HG03558 (cell line): ENCODE measurements at regions not wholly inside any gene's neighbourhood (a gene's known extent, or its start where the extent isn't known, plus 50 kb on each side); places are given as distances from the start of the nearest gene placed in this dataset.
"Not testable (repeated sequence)": the region's sequence is repeated elsewhere in the genome, so short reads cannot be mapped to it uniquely, and the experiment has no call there.

ENCODE experiments used
- ATAC-seq: cut with Tn5 transposase; IDR thresholded peaks from one replicate; pipeline ENCODE4 v1.9.1; 2021; ENCODE audit warnings: moderate number of reproducible peaks; ENCODE audit not compliant: unreplicated experiment; ENCODE audit errors: extremely low read depth

GRCh38 chr4:188704288-188704687 lies 565.0 kb downstream of the TRIML1 start:
- no peak for ATAC-seq

GRCh38 chr4:188707036-188707435 lies 567.8 kb downstream of the TRIML1 start:
- no peak for ATAC-seq

GRCh38 chr4:188714501-188714900 lies 575.3 kb downstream of the TRIML1 start:
- no peak for ATAC-seq

- ATAC-seq, result no peak
These were observed 575.7 kb downstream of the TRIML1 start for GRCh38 chr4:188714907-188715306.

- ATAC-seq, result no peak
These were observed 578.4 kb downstream of the TRIML1 start for GRCh38 chr4:188717661-188718060.

- ATAC-seq, result no peak
These were observed 580.6 kb downstream of the TRIML1 start for GRCh38 chr4:188719794-188720193.

GRCh38 chr4:188722911-188723310 lies 583.7 kb downstream of the TRIML1 start:
- ATAC-seq, result no peak

- ATAC-seq, result no peak
These were observed 588.5 kb downstream of the TRIML1 start for GRCh38 chr4:188727746-188728145.

GRCh38 chr4:188728359-188728758 lies 589.1 kb downstream of the TRIML1 start:
- ATAC-seq, result no peak

- no peak for ATAC-seq
These were observed 592.9 kb downstream of the TRIML1 start for GRCh38 chr4:188732131-188732530.

- no peak for ATAC-seq
These were observed 595.8 kb downstream of the TRIML1 start for GRCh38 chr4:188735082-188735481.

GRCh38 chr4:188737251-188738002 lies 598.2 kb downstream of the TRIML1 start:
- ATAC-seq, result no peak

GRCh38 chr4:188738290-188738689 lies 599.0 kb downstream of the TRIML1 start:
- ATAC-seq, result not testable (repeated sequence)

GRCh38 chr4:188740172-188740571 lies 600.9 kb downstream of the TRIML1 start:
- ATAC-seq, result not testable (repeated sequence)

GRCh38 chr4:188740791-188741190 lies 601.5 kb downstream of the TRIML1 start:
- ATAC-seq, result not testable (repeated sequence)

GRCh38 chr4:188754372-188755002 lies 615.2 kb downstream of the TRIML1 start:
- no peak for ATAC-seq

GRCh38 chr4:188767496-188767895 lies 628.3 kb downstream of the TRIML1 start:
- no peak for ATAC-seq

GRCh38 chr4:188778905-188779304 lies 639.7 kb downstream of the TRIML1 start:
- no peak for ATAC-seq

- no peak for ATAC-seq
These were observed 640.3 kb downstream of the TRIML1 start for GRCh38 chr4:188779581-188779980.

GRCh38 chr4:188780028-188780427 lies 640.8 kb downstream of the TRIML1 start:
- ATAC-seq, result no peak

GRCh38 chr4:188780686-188781085 lies 641.4 kb downstream of the TRIML1 start:
- no peak for ATAC-seq

GRCh38 chr4:188781655-188782054 lies 642.4 kb downstream of the TRIML1 start:
- no peak for ATAC-seq
